ENCODE measurements at regions not wholly inside any gene's neighbourhood (a gene's known extent, or its start where the extent isn't known, plus 50 kb on each side); places are given as distances from the start of the nearest gene placed in this dataset.
"Not testable (repeated sequence)": the region's sequence is repeated elsewhere in the genome, so short reads cannot be mapped to it uniquely, and the experiment has no call there.

DNA sequence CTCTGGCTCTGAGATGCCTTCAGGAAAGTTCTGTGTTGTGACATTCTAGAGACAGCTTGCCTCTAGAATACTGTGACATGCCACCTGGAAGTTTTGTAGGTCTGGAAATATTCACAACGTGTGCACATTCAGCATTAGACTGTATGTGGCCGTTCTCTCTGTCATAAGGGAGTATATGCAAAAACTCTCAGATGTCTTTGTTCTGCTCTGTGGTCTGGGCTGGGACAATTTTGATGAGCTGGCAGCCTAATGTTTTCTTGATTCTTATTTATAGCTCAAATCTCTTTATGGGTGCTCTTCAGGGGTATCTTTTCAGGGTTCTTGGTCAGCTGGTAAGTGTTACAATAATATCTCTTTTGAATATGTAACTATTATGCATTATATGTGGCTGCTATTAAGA, 355.1 kb downstream of the PAX1 start:
- DNase-seq (ENCODE audit: low read depth): no peak
- H3K4me3 ChIP-seq (ENCODE audit: control insufficient read depth, low read depth, low read length): no peak overlapping the region
- TF ChIP-seq, protein P1, sequence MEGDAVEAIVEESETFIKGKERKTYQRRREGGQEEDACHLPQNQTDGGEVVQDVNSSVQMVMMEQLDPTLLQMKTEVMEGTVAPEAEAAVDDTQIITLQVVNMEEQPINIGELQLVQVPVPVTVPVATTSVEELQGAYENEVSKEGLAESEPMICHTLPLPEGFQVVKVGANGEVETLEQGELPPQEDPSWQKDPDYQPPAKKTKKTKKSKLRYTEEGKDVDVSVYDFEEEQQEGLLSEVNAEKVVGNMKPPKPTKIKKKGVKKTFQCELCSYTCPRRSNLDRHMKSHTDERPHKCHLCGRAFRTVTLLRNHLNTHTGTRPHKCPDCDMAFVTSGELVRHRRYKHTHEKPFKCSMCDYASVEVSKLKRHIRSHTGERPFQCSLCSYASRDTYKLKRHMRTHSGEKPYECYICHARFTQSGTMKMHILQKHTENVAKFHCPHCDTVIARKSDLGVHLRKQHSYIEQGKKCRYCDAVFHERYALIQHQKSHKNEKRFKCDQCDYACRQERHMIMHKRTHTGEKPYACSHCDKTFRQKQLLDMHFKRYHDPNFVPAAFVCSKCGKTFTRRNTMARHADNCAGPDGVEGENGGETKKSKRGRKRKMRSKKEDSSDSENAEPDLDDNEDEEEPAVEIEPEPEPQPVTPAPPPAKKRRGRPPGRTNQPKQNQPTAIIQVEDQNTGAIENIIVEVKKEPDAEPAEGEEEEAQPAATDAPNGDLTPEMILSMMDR (IDR thresholded peaks at IDR 0.05; ENCODE audit: control insufficient read depth, insufficient read depth, low read depth, low read length, missing control alignments): no peak

DNA sequence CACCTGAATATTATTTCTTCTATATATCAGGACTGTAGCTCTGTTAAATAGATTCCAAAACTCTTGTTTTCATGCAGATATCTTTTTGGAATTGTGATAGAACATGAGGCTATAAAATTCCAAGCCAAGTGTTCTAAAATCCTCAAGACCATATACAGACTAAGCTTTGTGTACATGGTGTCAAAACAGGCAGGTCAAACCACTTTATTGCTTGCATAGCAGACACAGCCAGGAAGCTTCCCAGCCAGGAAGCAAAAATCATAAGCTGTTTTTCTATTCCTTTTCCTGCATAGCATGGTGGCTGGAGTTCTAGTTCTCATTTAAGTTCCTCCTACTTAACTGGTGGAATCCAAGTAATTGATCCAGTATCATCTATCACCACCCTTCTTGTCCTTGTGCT, 353.3 kb downstream of the PAX1 start:
- H3K4me3 ChIP-seq (ENCODE audit: control insufficient read depth, low read depth, low read length): no peak overlapping the region
- no peak for DNase-seq (ENCODE audit: low read depth)
- TF ChIP-seq, protein P1 (IDR thresholded peaks at IDR 0.05; ENCODE audit: control insufficient read depth, insufficient read depth, low read depth, low read length, missing control alignments): no peak

DNA sequence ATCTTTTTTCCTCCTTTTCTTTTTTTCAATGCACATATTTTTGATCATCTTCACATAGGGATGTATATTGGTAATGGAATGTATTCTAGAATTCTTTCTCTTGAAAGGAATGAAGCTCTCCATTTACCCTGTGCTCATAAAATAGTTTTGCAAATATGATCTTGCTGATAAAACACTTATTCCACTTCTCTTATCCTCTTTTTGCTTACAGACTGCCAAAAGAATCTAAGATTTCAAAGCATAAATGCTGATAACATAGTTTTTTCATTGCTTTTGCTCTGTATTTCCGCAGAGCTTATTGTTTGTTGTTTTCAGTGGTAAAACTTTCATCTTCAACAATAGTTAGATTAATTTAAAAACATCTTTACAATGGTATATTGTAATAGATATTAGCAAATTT, 350.5 kb downstream of the PAX1 start:
- TF ChIP-seq, protein P1 (IDR thresholded peaks at IDR 0.05; ENCODE audit: control insufficient read depth, insufficient read depth, low read depth, low read length, missing control alignments): no peak
- no peak for DNase-seq (ENCODE audit: low read depth)
- H3K4me3 ChIP-seq (ENCODE audit: control insufficient read depth, low read depth, low read length): no peak overlapping the region

DNA sequence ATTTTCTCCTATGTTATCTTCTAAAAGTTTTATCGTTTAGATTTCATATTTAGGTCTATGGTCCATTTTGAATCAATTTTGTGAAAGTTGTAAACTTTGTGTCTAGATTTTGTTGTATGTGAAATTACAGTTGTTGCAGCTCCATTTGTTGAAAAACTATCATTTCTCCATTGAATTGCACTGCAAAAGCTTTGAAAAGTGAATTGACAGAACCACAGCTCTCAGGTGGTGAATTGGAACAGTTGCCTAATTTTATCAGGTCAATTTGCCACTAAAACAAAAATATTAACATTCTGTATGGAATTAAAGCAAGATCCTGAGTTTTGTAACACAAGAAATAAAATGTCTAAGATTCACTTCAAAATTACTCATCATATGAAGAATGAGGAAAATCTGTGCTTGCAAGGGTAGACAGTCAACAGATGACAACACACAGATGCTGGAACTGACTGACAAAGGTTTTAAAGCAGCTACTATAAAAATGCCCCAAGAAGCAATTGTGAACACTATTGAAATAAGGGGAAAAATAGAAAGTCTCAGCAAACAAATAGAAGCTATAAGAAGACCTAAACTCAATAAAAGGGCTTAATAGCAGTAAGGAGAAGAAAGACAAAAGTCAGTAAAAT, 346.7 kb downstream of the PAX1 start:
- H3K4me3 ChIP-seq (ENCODE audit: control insufficient read depth, low read depth, low read length): no peak overlapping the region
- TF ChIP-seq, protein P1 (IDR thresholded peaks at IDR 0.05; ENCODE audit: control insufficient read depth, insufficient read depth, low read depth, low read length, missing control alignments): no peak
- no peak for DNase-seq (ENCODE audit: low read depth)

DNA sequence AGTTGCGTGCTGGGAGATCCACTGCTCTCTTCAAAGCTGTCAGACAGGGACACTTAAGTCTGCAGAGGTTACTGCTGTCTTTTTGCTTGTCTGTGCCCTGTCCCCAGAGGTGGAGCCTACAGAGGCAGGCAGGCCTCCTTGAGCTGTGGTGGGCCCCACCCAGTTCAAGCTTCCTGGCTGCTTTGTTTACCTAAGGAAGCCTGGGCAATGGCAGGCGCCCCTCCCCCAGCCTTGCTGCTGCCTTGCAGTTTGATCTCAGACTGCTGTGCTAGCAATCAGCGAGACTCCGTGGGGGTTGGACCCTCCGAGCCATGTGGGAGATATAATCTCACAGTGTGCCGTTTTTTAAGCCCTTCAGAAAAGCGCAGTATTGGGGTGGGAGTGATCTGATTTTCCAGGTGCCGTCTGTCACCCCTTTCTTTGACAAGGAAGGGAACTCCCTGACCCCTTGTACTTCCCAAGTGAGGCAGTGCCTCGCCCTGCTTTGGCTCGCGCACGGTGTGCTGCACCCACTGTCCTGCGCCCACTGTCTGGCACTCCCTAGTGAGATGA, 340.6 kb downstream of the PAX1 start:
- not testable (repeated sequence) for H3K4me3 ChIP-seq (ENCODE audit: control insufficient read depth, low read depth, low read length); DNase-seq (ENCODE audit: low read depth)

DNA sequence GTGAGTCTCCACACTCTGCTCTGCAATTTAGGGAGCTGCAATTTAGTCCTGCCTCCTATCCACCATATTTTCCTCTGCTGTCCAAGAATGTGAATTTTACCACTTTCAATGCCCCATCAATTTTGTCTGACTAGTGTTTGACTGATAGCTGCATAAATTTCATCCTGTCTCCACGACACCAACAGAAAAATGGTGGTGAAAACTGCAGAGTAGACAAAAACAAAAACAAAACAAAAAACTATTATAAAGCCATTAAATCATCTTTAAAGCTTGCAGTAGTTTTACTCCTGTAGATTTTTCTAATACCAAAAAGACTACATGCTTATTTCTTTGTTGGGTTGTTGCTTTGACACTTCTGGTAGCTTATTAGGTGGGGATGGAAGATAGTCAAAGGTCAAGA, 322.0 kb downstream of the PAX1 start:
- no peak for DNase-seq (ENCODE audit: low read depth)
- TF ChIP-seq, protein P1 (IDR thresholded peaks at IDR 0.05; ENCODE audit: control insufficient read depth, insufficient read depth, low read depth, low read length, missing control alignments): no peak

DNA sequence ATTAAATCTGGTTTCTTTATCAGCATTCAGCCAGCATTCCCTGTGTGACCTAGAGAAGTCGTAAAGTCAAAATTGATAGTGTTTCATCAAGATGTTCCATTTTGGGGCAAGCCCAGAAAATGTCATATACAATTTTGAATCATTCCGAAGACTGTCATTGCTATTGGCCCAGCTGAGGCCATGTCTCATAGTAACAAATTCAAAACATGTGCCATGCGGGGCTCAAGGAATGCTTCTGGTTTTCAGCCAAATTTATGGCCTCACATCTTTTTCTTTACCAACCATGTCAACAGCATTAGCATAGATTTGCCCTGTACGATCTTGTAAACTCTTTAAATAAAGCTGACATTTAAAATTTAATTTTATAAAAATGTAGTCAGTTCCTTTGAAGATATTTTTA, 314.7 kb downstream of the PAX1 start:
- TF ChIP-seq, protein P1 (IDR thresholded peaks at IDR 0.05; ENCODE audit: control insufficient read depth, insufficient read depth, low read depth, low read length, missing control alignments): no peak
- H3K4me3 ChIP-seq (ENCODE audit: control insufficient read depth, low read depth, low read length): no peak overlapping the region
- no peak for DNase-seq (ENCODE audit: low read depth)

More for the DNA sequence above, 322.0 kb downstream of the PAX1 start:
- no peak overlapping the region for H3K4me3 ChIP-seq (ENCODE audit: control insufficient read depth, low read depth, low read length)
